ENCODE measurements at regions not wholly inside any gene's neighbourhood (a gene's known extent, or its start where the extent isn't known, plus 50 kb on each side); places are given as distances from the start of the nearest gene placed in this dataset.

DNA sequence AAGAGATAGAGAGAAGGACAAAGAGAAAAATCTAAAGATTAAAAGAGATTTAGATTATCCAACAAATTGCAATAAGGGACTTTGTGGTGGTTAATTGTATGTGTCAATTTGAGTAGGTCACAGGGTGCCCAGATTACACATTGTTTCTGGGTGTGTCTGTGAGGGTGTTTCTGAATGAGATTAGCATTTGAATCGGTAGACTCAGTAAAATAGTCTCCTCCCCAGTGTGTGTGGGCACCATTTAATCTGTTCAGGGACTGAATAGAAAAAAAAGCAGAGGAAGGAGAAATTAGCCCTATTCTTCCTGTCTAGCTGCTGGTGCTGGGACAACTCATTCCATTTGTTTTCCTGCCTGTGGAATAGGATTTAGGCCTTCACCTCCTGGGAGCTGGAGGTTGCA lies 339.8 kb upstream of the EPHA4 start:
- no peaks in the 10 kb centered on the region for H4K20me1 ChIP-seq (replicated peaks; ENCODE audit: control insufficient read depth, insufficient read depth, low read length)
- no peak for TF ChIP-seq NCOA6 (IDR thresholded peaks at IDR 0.05)
- TF ChIP-seq, protein P1, sequence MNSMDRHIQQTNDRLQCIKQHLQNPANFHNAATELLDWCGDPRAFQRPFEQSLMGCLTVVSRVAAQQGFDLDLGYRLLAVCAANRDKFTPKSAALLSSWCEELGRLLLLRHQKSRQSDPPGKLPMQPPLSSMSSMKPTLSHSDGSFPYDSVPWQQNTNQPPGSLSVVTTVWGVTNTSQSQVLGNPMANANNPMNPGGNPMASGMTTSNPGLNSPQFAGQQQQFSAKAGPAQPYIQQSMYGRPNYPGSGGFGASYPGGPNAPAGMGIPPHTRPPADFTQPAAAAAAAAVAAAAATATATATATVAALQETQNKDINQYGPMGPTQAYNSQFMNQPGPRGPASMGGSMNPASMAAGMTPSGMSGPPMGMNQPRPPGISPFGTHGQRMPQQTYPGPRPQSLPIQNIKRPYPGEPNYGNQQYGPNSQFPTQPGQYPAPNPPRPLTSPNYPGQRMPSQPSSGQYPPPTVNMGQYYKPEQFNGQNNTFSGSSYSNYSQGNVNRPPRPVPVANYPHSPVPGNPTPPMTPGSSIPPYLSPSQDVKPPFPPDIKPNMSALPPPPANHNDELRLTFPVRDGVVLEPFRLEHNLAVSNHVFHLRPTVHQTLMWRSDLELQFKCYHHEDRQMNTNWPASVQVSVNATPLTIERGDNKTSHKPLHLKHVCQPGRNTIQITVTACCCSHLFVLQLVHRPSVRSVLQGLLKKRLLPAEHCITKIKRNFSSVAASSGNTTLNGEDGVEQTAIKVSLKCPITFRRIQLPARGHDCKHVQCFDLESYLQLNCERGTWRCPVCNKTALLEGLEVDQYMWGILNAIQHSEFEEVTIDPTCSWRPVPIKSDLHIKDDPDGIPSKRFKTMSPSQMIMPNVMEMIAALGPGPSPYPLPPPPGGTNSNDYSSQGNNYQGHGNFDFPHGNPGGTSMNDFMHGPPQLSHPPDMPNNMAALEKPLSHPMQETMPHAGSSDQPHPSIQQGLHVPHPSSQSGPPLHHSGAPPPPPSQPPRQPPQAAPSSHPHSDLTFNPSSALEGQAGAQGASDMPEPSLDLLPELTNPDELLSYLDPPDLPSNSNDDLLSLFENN (IDR thresholded peaks at IDR 0.05; ENCODE audit: low read depth in 2 of 2, low read length in 2 of 2), result no peak
- H3K27ac ChIP-seq (ENCODE audit: extremely low read depth, low read depth, low read length), result no peak overlapping the region
- in situ Hi-C loops (cut with MboI), result no loop called here
- H3K4me2 ChIP-seq (ENCODE audit: insufficient read depth, low read length), result no peak overlapping the region
- BruUV-seq (replicated peaks), result no TSS peak
- no peaks in the 10 kb centered on the region for H3K4me1 ChIP-seq (replicated peaks in 1 of 2; ENCODE audit: control insufficient read depth in 2 of 2, insufficient read depth in 2 of 2, low read length in 2 of 2)
- no peaks in the 10 kb centered on the region for H3K36me3 ChIP-seq (ENCODE audit: control insufficient read depth, insufficient read depth, low read length)
- H3K9me1 ChIP-seq (ENCODE audit: control insufficient read depth, insufficient read depth, low read length), result no peaks in the 10 kb centered on the region
- H3K27me3 ChIP-seq (ENCODE audit: control insufficient read depth in 2 of 2, insufficient read depth in 2 of 2, low read length in 2 of 2), result no peaks in the 10 kb centered on the region
- POLR2A ChIA-PET, result no interaction called here
- no peak overlapping the region for H3K9ac ChIP-seq (ENCODE audit: insufficient read depth in 1 of 2, low read depth in 2 of 2, low read length in 2 of 2)
- ATAC-seq, result no peak
- H3K4me3 ChIP-seq, result no peak overlapping the region
- no peaks in the 10 kb centered on the region for H3K9me3 ChIP-seq (replicated peaks; ENCODE audit: control insufficient read depth, insufficient read depth, low read depth, low read length)
- CTCF ChIA-PET (ENCODE audit: low intra/inter-chr PET ratio), result no interaction called here
- FAIRE-seq, result no peak
- H3K79me2 ChIP-seq (ENCODE audit: control insufficient read depth, insufficient read depth, low read length), result no peaks in the 10 kb centered on the region
- 0% methylated on average over 1 of the region's 1 CpG for WGBS (ENCODE audit: insufficient coverage, low coverage, missing lambda C conversion rate)
- no peak for DNase-seq (ENCODE audit: extremely low read depth in 1 of 4, low spot score in 3 of 4)
- intact Hi-C loops (cut with micrococcal nuclease), result no loop called here
- H2AFZ ChIP-seq (ENCODE audit: low read depth, low read length), result no peak overlapping the region

DNA sequence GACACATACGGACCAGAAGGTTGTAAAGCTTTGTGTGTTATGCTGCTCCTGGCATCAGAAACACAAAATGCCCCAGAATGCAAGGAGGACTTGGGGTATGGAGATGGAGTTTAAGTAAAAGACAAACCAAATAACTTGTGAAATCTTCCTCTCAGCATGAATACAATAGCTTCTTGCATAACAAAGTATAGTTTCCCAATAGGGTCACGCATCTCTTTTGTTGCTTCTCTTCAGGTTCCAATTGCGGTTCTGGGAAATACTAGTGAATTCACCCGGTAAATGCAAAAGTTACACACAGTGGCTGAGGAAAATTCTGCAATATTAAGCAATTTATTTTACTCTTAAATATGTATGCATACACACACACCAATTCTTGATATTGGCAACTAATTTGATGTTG lies 339.2 kb upstream of the EPHA4 start:
- POLR2A ChIA-PET, result no interaction called here
- H3K27me3 ChIP-seq (ENCODE audit: control insufficient read depth in 2 of 2, insufficient read depth in 2 of 2, low read length in 2 of 2), result no peaks in the 10 kb centered on the region
- no peak overlapping the region for H3K4me3 ChIP-seq
- CTCF ChIA-PET (ENCODE audit: low intra/inter-chr PET ratio), result no interaction called here
- H3K9me3 ChIP-seq (replicated peaks; ENCODE audit: control insufficient read depth, insufficient read depth, low read depth, low read length), result no peaks in the 10 kb centered on the region
- DNase-seq (ENCODE audit: extremely low read depth in 1 of 4, low spot score in 3 of 4) (no peak), ATAC-seq (no peak), FAIRE-seq (no peak)
- no peak overlapping the region for H3K4me2 ChIP-seq (ENCODE audit: insufficient read depth, low read length)
- H3K4me1 ChIP-seq (replicated peaks in 1 of 2; ENCODE audit: control insufficient read depth in 2 of 2, insufficient read depth in 2 of 2, low read length in 2 of 2), result no peaks in the 10 kb centered on the region
- no peak overlapping the region for H3K27ac ChIP-seq (ENCODE audit: extremely low read depth, low read depth, low read length)
- TF ChIP-seq RNF2 (IDR thresholded peaks at IDR 0.05), result no peak
- TF ChIP-seq SIN3B (IDR thresholded peaks at IDR 0.05; ENCODE audit: low read depth), result no peak
- no peak for TF ChIP-seq NFIC (IDR thresholded peaks at IDR 0.05)
- no peak for TF ChIP-seq ZNF253 (CRISPR knock-in tag; conservative IDR thresholded peaks at IDR 0.05)
- H3K9me1 ChIP-seq (ENCODE audit: control insufficient read depth, insufficient read depth, low read length), result no peaks in the 10 kb centered on the region
- no peaks in the 10 kb centered on the region for H4K20me1 ChIP-seq (replicated peaks; ENCODE audit: control insufficient read depth, insufficient read depth, low read length)
- no peak overlapping the region for H3K9ac ChIP-seq (ENCODE audit: insufficient read depth in 1 of 2, low read depth in 2 of 2, low read length in 2 of 2)
- BruUV-seq (replicated peaks), result no TSS peak
- 0% methylated on average over 4 of the region's 4 CpGs for WGBS (ENCODE audit: insufficient coverage, low coverage, missing lambda C conversion rate)
- H2AFZ ChIP-seq (ENCODE audit: low read depth, low read length), result no peak overlapping the region
- in situ Hi-C loops (cut with MboI) (no loop called here), intact Hi-C loops (cut with micrococcal nuclease) (no loop called here)
- no peaks in the 10 kb centered on the region for H3K36me3 ChIP-seq (ENCODE audit: control insufficient read depth, insufficient read depth, low read length)
- no peaks in the 10 kb centered on the region for H3K79me2 ChIP-seq (ENCODE audit: control insufficient read depth, insufficient read depth, low read length)

Measured in K562 (cell line).